ENCODE measurements at regions not wholly inside any gene's neighbourhood (a gene's known extent, or its start where the extent isn't known, plus 50 kb on each side); places are given as distances from the start of the nearest gene placed in this dataset.

GRCh38 chr21:41564871-41565274 lies 56.9 kb upstream of the TMPRSS2 start:
- peak; percentile 72 for DNase-seq (ENCODE audit: low read depth)

DNA sequence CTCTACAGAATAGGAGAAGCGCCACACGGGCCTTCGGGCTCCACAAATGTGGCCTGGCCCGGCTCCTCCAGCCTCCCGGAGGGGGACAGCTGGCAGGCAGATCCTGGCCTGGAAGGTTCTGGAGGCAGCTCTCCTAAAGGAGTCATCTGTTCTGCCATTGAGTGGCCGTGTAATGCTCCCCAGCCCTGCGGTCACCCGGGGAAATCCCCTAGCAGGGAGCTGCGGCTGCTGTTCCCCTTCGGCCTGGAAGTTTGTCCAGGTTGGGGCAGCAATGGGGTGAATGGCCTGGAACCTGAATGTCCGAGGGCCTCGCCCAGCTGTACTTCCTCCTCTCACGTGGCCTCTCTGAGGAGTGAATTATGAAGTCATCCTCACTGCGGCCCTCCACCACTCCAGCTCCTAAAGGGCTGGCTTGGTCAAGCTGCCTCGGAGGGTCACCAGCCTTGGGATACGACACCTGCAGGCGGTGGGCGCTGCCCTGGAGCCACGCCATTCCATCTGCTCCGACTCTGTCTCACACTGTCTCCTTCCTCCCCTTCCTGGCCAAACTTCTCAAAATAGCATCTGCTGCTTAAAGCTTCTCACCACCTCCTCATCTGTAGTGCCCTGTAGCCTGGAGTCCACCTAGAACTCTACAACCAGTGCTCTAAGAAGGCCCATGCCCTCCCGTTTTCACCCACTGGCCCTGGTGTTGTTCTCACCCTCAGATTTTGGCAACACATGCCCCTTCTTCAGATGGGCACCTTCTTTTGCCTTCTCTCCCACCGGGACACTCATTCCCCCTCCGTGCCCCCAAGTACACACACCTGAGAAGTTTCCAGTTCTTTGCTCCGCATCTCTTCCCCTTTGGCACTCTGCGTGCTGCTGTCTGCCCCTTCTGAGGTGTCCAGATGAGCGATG lies 54.4 kb upstream of the TMPRSS2 start:
- DNase-seq (ENCODE audit: low read depth), result no peak

DNA sequence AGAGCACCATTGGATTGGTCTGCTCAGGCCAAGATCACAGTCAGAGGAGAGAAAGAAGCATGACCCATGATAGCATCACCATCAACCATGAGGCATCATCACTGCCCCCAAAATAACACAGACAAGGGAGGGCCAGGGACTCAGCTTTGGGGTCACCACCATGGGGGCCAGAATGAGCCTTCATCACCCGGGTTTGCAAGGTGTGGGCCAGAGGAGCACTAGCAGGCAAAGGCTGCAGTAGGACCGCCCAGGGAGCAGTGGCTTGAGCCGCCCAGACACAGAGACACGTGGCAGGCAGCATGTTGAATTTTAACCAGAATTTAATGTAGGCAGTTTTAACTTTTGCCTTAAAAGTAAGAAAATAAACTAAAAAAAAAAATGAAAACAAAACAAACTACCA lies 53.7 kb upstream of the TMPRSS2 start:
- no peak for DNase-seq (ENCODE audit: low read depth)

GRCh38 chr21:41560661-41561158 lies 52.8 kb upstream of the TMPRSS2 start:
- no peak for DNase-seq (ENCODE audit: low read depth)

GRCh38 chr21:41559658-41560631 lies 52.0 kb upstream of the TMPRSS2 start:
- peak; percentile 37 for DNase-seq (ENCODE audit: low read depth)

DNA sequence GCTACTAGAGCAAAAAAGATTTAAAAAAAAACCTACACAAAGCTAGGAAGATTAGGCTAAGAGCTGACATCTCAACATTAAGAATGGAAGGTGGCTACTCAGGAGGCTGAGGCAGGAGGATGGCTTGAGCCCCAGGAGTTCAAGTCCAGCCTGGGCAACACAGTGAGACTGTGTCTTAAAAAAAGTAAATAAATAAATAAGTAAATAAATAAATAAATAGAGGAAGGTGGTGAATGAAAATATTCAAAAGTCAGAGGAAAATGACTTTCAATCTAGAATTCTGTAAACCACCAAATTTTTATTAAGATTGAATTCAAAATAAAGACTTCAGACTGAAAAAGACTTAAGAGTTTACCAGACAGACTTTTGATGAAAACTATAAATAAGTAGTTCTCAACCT lies 50.9 kb upstream of the TMPRSS2 start:
- no peak for DNase-seq (ENCODE audit: low read depth)

GRCh38 chr21:41557884-41558283 lies 49.9 kb upstream of the TMPRSS2 start:
- no peak for DNase-seq (ENCODE audit: low read depth)
